Right renal pelvis (tissue), 4 donors: ENCODE measurements at regions not wholly inside any gene's neighbourhood (a gene's known extent, or its start where the extent isn't known, plus 50 kb on each side); places are given as distances from the start of the nearest gene placed in this dataset.
"Not testable (repeated sequence)": the region's sequence is repeated elsewhere in the genome, so short reads cannot be mapped to it uniquely, and the experiment has no call there.

ENCODE experiments used
- DNase-seq, 4 donors: peaks; one replicate each; pipeline ENCODE4 v3.0.0-alpha.2; 2013; ENCODE audit warnings: low read depth in 4 of 4, low spot score in 3 of 4, missing footprints in 1 of 4

GRCh38 chr14:44388306-44388705, 118.8 kb downstream of the FSCB start:
- DNase-seq = no peak

- no peak for DNase-seq
Observed at GRCh38 chr14:44385906-44386305, 121.2 kb downstream of the FSCB start.

- not testable (repeated sequence) for DNase-seq
Observed at GRCh38 chr14:44385296-44385695, 121.8 kb downstream of the FSCB start.

- not testable (repeated sequence) for DNase-seq
Observed at GRCh38 chr14:44384601-44385293, 122.3 kb downstream of the FSCB start.

- DNase-seq = no peak
Observed at GRCh38 chr14:44384093-44384492, 123.0 kb downstream of the FSCB start.

- no peak for DNase-seq
Observed at GRCh38 chr14:44383636-44384035, 123.4 kb downstream of the FSCB start.

- DNase-seq = no peak
Observed at GRCh38 chr14:44379292-44379977, 127.6 kb downstream of the FSCB start.

GRCh38 chr14:44374906-44375305, 132.2 kb downstream of the FSCB start:
- no peak for DNase-seq

GRCh38 chr14:44372807-44373489, 134.1 kb downstream of the FSCB start:
- DNase-seq = no peak

GRCh38 chr14:44372231-44372630, 134.9 kb downstream of the FSCB start:
- DNase-seq = no peak

GRCh38 chr14:44370727-44371126, 136.4 kb downstream of the FSCB start:
- no peak for DNase-seq

- no peak for DNase-seq
Observed at GRCh38 chr14:44369401-44370123, 137.5 kb downstream of the FSCB start.

GRCh38 chr14:44361083-44361482, 146.0 kb downstream of the FSCB start:
- no peak for DNase-seq

- DNase-seq = no peak
Observed at GRCh38 chr14:44353805-44354204, 153.3 kb downstream of the FSCB start.

GRCh38 chr14:44352201-44352600, 154.9 kb downstream of the FSCB start:
- DNase-seq = no peak

GRCh38 chr14:44347316-44347715, 159.8 kb downstream of the FSCB start:
- DNase-seq = no peak

GRCh38 chr14:44341116-44341515, 166.0 kb downstream of the FSCB start:
- no peak for DNase-seq

GRCh38 chr14:44339862-44340261, 167.2 kb downstream of the FSCB start:
- no peak for DNase-seq

- no peak for DNase-seq
Observed at GRCh38 chr14:44339231-44339630, 167.9 kb downstream of the FSCB start.

GRCh38 chr14:44317441-44317746, 189.7 kb downstream of the FSCB start:
- no peak for DNase-seq
